H9 (cell line): ENCODE measurements at regions not wholly inside any gene's neighbourhood (a gene's known extent, or its start where the extent isn't known, plus 50 kb on each side); places are given as distances from the start of the nearest gene placed in this dataset.

Experiments
- DNase-seq: peaks from one replicate; pipeline ENCODE4 v3.0.0-alpha.2; 2017
- H2AFZ ChIP-seq: one replicate; pipeline ENCODE4 v1.6.1; 2013; ENCODE audit warnings: mild to moderate bottlenecking, low read length, control low read depth, moderate library complexity
- H2AK5ac ChIP-seq: 2 replicates; pipeline ENCODE4 v1.6.1; 2013; ENCODE audit warnings: low read length, control low read depth, mixed read lengths; ENCODE audit not compliant: insufficient read length
- H2BK120ac ChIP-seq: one replicate; pipeline ENCODE4 v1.6.1; 2013; ENCODE audit warnings: low read depth, mild to moderate bottlenecking, low read length, control low read depth, inconsistent platforms; ENCODE audit not compliant: poor library complexity, severe bottlenecking
- H2BK12ac ChIP-seq: 2 replicates; pipeline ENCODE4 v1.6.1; 2013; ENCODE audit warnings: low read length, control low read depth, mixed read lengths, low read depth; ENCODE audit not compliant: insufficient read length
- H2BK15ac ChIP-seq: 2 replicates; pipeline ENCODE4 v1.6.1; 2013; ENCODE audit warnings: low read depth, low read length, control low read depth
- H2BK20ac ChIP-seq: one replicate; pipeline ENCODE4 v1.6.1; 2013; ENCODE audit warnings: low read depth, mild to moderate bottlenecking, low read length, control low read depth, inconsistent platforms; ENCODE audit not compliant: poor library complexity, severe bottlenecking
- H2BK5ac ChIP-seq: 2 replicates; pipeline ENCODE4 v1.6.1; 2013; ENCODE audit warnings: low read length, control low read depth, mixed read lengths; ENCODE audit not compliant: insufficient read length
- H3K14ac ChIP-seq: 2 replicates; pipeline ENCODE4 v1.6.1; 2013; ENCODE audit warnings: low read length, control low read depth; ENCODE audit not compliant: insufficient read depth
- H3K18ac ChIP-seq: 2 replicates; pipeline ENCODE4 v1.6.1; 2013; ENCODE audit warnings: low read depth, mild to moderate bottlenecking, mixed read lengths, low read length, control low read depth; ENCODE audit not compliant: insufficient read length
- H3K23ac ChIP-seq: 2 replicates; pipeline ENCODE4 v1.6.1; 2013; ENCODE audit warnings: low read length, control low read depth, mixed read lengths, low read depth; ENCODE audit not compliant: insufficient read length
- H3K23me2 ChIP-seq: 2 replicates; pipeline ENCODE4 v1.6.1; 2013; ENCODE audit warnings: low read depth, mild to moderate bottlenecking, mixed read lengths, low read length, control low read depth; ENCODE audit not compliant: insufficient read length, poor library complexity, severe bottlenecking
- H3K27ac ChIP-seq: 2 replicates; pipeline ENCODE4 v1.5.1; 2013; ENCODE audit warnings: low read length, control low read depth, mixed read lengths, low read depth; ENCODE audit not compliant: insufficient read length
- H3K27me3 ChIP-seq: 2 replicates; pipeline ENCODE4 v1.6.1; 2013; ENCODE audit warnings: low read length, control low read depth, inconsistent platforms; ENCODE audit not compliant: insufficient read depth
- H3K4ac ChIP-seq: 2 replicates; pipeline ENCODE4 v1.6.1; 2013; ENCODE audit warnings: low read depth, mild to moderate bottlenecking, control low read depth, inconsistent platforms, low read length, moderate library complexity
- H3K4me1 ChIP-seq: 2 replicates; pipeline ENCODE4 v1.6.1; 2013; ENCODE audit warnings: low read length, control low read depth, inconsistent platforms; ENCODE audit not compliant: insufficient read depth
- H3K4me2 ChIP-seq: 2 replicates; pipeline ENCODE4 v1.6.1; 2013; ENCODE audit warnings: low read length, control low read depth, mixed read lengths; ENCODE audit not compliant: insufficient read length, insufficient read depth
- H3K56ac ChIP-seq: 2 replicates; pipeline ENCODE4 v1.6.1; 2013; ENCODE audit warnings: low read depth, mild to moderate bottlenecking, mixed read lengths, low read length, control low read depth; ENCODE audit not compliant: insufficient read length
- H3K79me1 ChIP-seq: 2 replicates; pipeline ENCODE4 v1.6.1; 2013; ENCODE audit warnings: low read depth, mild to moderate bottlenecking, moderate library complexity, low read length, control low read depth, inconsistent platforms; ENCODE audit not compliant: insufficient read depth, poor library complexity, severe bottlenecking
- H3K79me2 ChIP-seq: 2 replicates; pipeline ENCODE4 v1.6.1; 2013; ENCODE audit warnings: low read length, control low read depth, inconsistent platforms; ENCODE audit not compliant: insufficient read depth
- H3K9ac ChIP-seq: 2 replicates; pipeline ENCODE4 v1.6.1; 2013; ENCODE audit warnings: low read length, control low read depth, mixed read lengths; ENCODE audit not compliant: insufficient read length; ENCODE audit errors: extremely low read depth
- H3K9me3 ChIP-seq: one replicate; pipeline ENCODE4 v1.6.1; 2013; ENCODE audit warnings: low read depth, low read length, inconsistent platforms; ENCODE audit not compliant: control insufficient read depth
- H3T11ph ChIP-seq: one replicate; pipeline ENCODE4 v1.6.1; 2013; ENCODE audit warnings: mild to moderate bottlenecking, low read length, control low read depth, inconsistent platforms
- H4K20me1 ChIP-seq: one replicate; pipeline ENCODE4 v1.6.1; 2013; ENCODE audit not compliant: control insufficient read depth, insufficient read length, insufficient read depth
- H4K5ac ChIP-seq: 2 replicates; pipeline ENCODE4 v1.6.1; 2013; ENCODE audit warnings: low read depth, mild to moderate bottlenecking, mixed read lengths, low read length, control low read depth; ENCODE audit not compliant: insufficient read length
- H4K8ac ChIP-seq: replicated peaks from 2 replicates; pipeline ENCODE4 v1.6.1; 2013; ENCODE audit warnings: low read length, control low read depth, mixed read lengths, low read depth; ENCODE audit not compliant: insufficient read length
- H4K91ac ChIP-seq: 2 replicates; pipeline ENCODE4 v1.6.1; 2013; ENCODE audit warnings: low read depth, mild to moderate bottlenecking, moderate library complexity, mixed read lengths, low read length, control low read depth; ENCODE audit not compliant: insufficient read length
- H3K27ac Mint-ChIP-seq, 3 experiments: 2 replicates in 2 of 3; 3 replicates in 1 of 3; pipeline ENCODE4 v1.8.0; 2020 to 2021; ENCODE audit warnings: mixed read lengths in 3 of 3, mild to moderate bottlenecking in 1 of 3, moderate library complexity in 1 of 3
- H3K27me3 Mint-ChIP-seq: 2 replicates; pipeline ENCODE4 v1.8.0; 2021; ENCODE audit warnings: low read depth, mild to moderate bottlenecking, moderate library complexity, mixed read lengths
- H3K36me3 Mint-ChIP-seq, 3 experiments: 2 replicates in 2 of 3; 3 replicates in 1 of 3; pipeline ENCODE4 v1.8.0; 2020 to 2021; ENCODE audit warnings: low read depth in 3 of 3, mixed read lengths in 3 of 3; ENCODE audit not compliant: insufficient read depth in 1 of 3
- H3K4me1 Mint-ChIP-seq, 2 experiments: 2 replicates each; pipeline ENCODE4 v1.8.0; 2020; ENCODE audit warnings: mixed read lengths in 2 of 2
- H3K4me3 Mint-ChIP-seq, 2 experiments: 2 replicates in 1 of 2; 3 replicates in 1 of 2; pipeline ENCODE4 v1.8.0; 2020 to 2021; ENCODE audit warnings: mild to moderate bottlenecking in 2 of 2, mixed read lengths in 2 of 2, moderate library complexity in 1 of 2
- H3K9me3 Mint-ChIP-seq, 2 experiments: 2 replicates in 1 of 2; 3 replicates in 1 of 2; pipeline ENCODE4 v1.8.0; 2020; ENCODE audit warnings: mild to moderate bottlenecking in 2 of 2, mixed read lengths in 2 of 2, moderate library complexity in 1 of 2
- CTCF ChIP-seq: fragments of 200-600 bp; sonication (generic); conservative IDR thresholded peaks from 3 replicates; pipeline ENCODE4 v1.8.0; 2021; ENCODE audit warnings: antibody characterized with exemption, mild to moderate bottlenecking
- WGBS: extraction: QIAGEN DNeasy Blood & Tissue Kit; methylation state at CpG from one replicate; pipeline ENCODE4 v1.1.7; 2013; ENCODE audit warnings: missing lambda C conversion rate, low lambda C conversion rate, mixed read lengths; ENCODE audit not compliant: insufficient read length; ENCODE audit errors: extremely low coverage; 5-methylcytosine and 5-hydroxymethylcytosine counted together

GRCh38 chr6:37095997-37096396 lies 74.0 kb upstream of the PIM1 start:
- Mint-ChIP-seq H3K9me3 (no peaks in the 10 kb centered on the region), H3K27me3 (no peaks in the 10 kb centered on the region), H3K4me3 (no peak overlapping the region), H3K27ac (no peak overlapping the region), H3K36me3 (no peaks in the 10 kb centered on the region), H3K4me1 (peaks cover 16 to 23% of the 10 kb centered on the region in 2 experiments)
- no peak overlapping the region for H3K23ac ChIP-seq
- H3K9me3 ChIP-seq = no peaks in the 10 kb centered on the region
- H3K14ac ChIP-seq = no peak overlapping the region
- H3K27me3 ChIP-seq = no peaks in the 10 kb centered on the region
- H4K20me1 ChIP-seq = no peaks in the 10 kb centered on the region
- no peak overlapping the region for H3K56ac ChIP-seq
- H3K18ac ChIP-seq = no peak overlapping the region
- H3K27ac ChIP-seq = no peak overlapping the region
- H4K8ac ChIP-seq = no peak overlapping the region
- no peak for DNase-seq
- no peak overlapping the region for H3T11ph ChIP-seq
- no peak for TF ChIP-seq CTCF
- no peak overlapping the region for H3K4ac ChIP-seq
- H2BK5ac ChIP-seq = no peak overlapping the region
- no peaks in the 10 kb centered on the region for H3K79me1 ChIP-seq
- H2BK12ac ChIP-seq = no peak overlapping the region
- H3K4me2 ChIP-seq = no peak overlapping the region
- no peak overlapping the region for H2BK15ac ChIP-seq
- H4K5ac ChIP-seq = no peak overlapping the region
- H2AK5ac ChIP-seq = no peak overlapping the region
- H4K91ac ChIP-seq = no peak overlapping the region
- H2AFZ ChIP-seq = no peak overlapping the region
- H3K79me2 ChIP-seq = no peaks in the 10 kb centered on the region
- H3K4me1 ChIP-seq = no peaks in the 10 kb centered on the region; the same call in 1 of the 2 replicates
- no peaks in the 10 kb centered on the region for H3K23me2 ChIP-seq
- no peak overlapping the region for H2BK20ac ChIP-seq
- H3K9ac ChIP-seq = no peak overlapping the region
- no CpG with 5 or more reads among the region's 1 CpG for WGBS
- no peak overlapping the region for H2BK120ac ChIP-seq
